Adrenal gland (tissue), 9 donors: ENCODE measurements at regions not wholly inside any gene's neighbourhood (a gene's known extent, or its start where the extent isn't known, plus 50 kb on each side); places are given as distances from the start of the nearest gene placed in this dataset.

Experiments
- DNase-seq, 7 donors: peaks; one replicate each; pipeline ENCODE4 v3.0.0-alpha.2; 2019 to 2020
- H3K27ac ChIP-seq, 5 donors: fragments of 200-600 bp; sonication (generic) in 4 of 5; 1 replicate in 3 of 5; 2 replicates in 2 of 5; pipeline versions ENCODE4 v1.5.1 to v1.8.0; 2016 to 2020; ENCODE audit warnings: mild to moderate bottlenecking in 1 of 5
- H3K27me3 ChIP-seq: fragments of 200-600 bp; 2 replicates; pipeline ENCODE4 v1.8.0; 2021
- H3K36me3 ChIP-seq, 2 donors: fragments of 200-600 bp; replicated peaks in 1 of 2; 1 replicate in 1 of 2; 2 replicates in 1 of 2; pipeline versions ENCODE4 v1.5.1 to v1.8.0; 2018 to 2022
- H3K4me1 ChIP-seq, 2 donors: fragments of 200-600 bp; replicated peaks in 1 of 2; 1 replicate in 1 of 2; 2 replicates in 1 of 2; pipeline versions ENCODE4 v1.5.1 to v1.8.0; 2018 to 2021
- H3K4me3 ChIP-seq, 4 donors: fragments of 200-600 bp; sonication (generic) in 3 of 4; one replicate each; pipeline ENCODE4 v1.5.1; 2016 to 2018
- H3K9me3 ChIP-seq, 3 donors: fragments of 200-600 bp; sonication (generic) in 1 of 3; replicated peaks in 1 of 3; 1 replicate in 2 of 3; 2 replicates in 1 of 3; pipeline versions ENCODE4 v1.5.1 to v1.8.0; 2016 to 2021
- POLR2A ChIP-seq, 2 donors: fragments of 450-650 bp; IDR thresholded peaks; one replicate each; pipeline ENCODE4 v1.6.1; 2017; ENCODE audit warnings: antibody characterized with exemption in 2 of 2, mild to moderate bottlenecking in 2 of 2, moderate library complexity in 1 of 2
- WGBS, 4 donors: extraction: QIAGEN DNeasy Blood & Tissue Kit in 2 of 4; methylation state at CpG; one replicate each; pipeline versions ENCODE4 v1.1.5 to v1.1.7; 2013 to 2017; 5-methylcytosine and 5-hydroxymethylcytosine counted together
- intact Hi-C, 2 donors: fragments of 100-400 bp; cut with DNase I; formaldehyde crosslinking; loops; one replicate each; pipeline versions ENCODE4 v1.14.1 to v1.15.0; 2022 to 2023
- TF ChIP-seq, protein P1 (sequence below), 6 experiments: fragments of 450-650 bp in 4 of 6; fragments of 200-600 bp in 2 of 6; sonication (generic) in 1 of 6; IDR thresholded peaks; 1 replicate in 5 of 6; 2 replicates in 1 of 6; pipeline versions ENCODE4 v1.5.1 to v1.8.0; 2016 to 2021; ENCODE audit warnings: antibody characterized with exemption in 6 of 6, mild to moderate bottlenecking in 2 of 6, moderate library complexity in 1 of 6
- donor health status: healthy with polysubstance abuse.
- donor health status: Bipolar disorder and iron deficiency.
- donor health status: DM: yes; HTN: yes; CAD: no.
- donor health status: DM: no; HTN: no; CAD: no.
- donor health status: DM: no; HTN: no; CAD: no.

DNA sequence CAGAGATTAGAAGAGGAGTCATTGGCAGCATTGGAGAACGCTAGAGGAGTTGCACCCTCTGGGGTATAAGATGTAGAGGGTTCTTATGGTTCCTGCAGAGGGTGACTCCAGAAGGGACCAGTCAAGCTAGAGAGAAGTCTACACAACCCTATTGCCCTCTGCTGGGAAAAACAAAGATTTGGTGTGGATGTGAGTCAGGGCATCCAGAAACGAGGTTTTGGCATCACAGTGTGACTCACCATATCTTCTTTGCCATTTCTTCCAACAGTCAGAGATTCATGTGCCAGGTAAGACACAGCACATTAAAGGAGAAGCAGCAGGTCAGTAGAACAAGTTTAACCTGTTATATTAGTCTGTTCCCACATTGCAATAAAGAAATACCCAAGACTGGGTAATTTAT is 598.8 kb downstream of the MAFB start:
- WGBS, 4 donors = 17 to 65% (median 45%) methylated on average over 2 of the region's 2 CpGs
- DNase-seq = no peak
- Histone ChIP-seq H3K27me3 (no peaks in the 10 kb centered on the region), H3K4me3 (no peak overlapping the region), H3K27ac (no peak overlapping the region), H3K36me3 (no peaks in the 10 kb centered on the region), H3K4me1 (no peaks in the 10 kb centered on the region), H3K9me3 (no peaks in the 10 kb centered on the region)
- intact Hi-C loops = no loop called here
- no peak for TF ChIP-seq POLR2A (IDR thresholded peaks at IDR 0.05)
- TF ChIP-seq, protein P1, sequence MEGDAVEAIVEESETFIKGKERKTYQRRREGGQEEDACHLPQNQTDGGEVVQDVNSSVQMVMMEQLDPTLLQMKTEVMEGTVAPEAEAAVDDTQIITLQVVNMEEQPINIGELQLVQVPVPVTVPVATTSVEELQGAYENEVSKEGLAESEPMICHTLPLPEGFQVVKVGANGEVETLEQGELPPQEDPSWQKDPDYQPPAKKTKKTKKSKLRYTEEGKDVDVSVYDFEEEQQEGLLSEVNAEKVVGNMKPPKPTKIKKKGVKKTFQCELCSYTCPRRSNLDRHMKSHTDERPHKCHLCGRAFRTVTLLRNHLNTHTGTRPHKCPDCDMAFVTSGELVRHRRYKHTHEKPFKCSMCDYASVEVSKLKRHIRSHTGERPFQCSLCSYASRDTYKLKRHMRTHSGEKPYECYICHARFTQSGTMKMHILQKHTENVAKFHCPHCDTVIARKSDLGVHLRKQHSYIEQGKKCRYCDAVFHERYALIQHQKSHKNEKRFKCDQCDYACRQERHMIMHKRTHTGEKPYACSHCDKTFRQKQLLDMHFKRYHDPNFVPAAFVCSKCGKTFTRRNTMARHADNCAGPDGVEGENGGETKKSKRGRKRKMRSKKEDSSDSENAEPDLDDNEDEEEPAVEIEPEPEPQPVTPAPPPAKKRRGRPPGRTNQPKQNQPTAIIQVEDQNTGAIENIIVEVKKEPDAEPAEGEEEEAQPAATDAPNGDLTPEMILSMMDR (IDR thresholded peaks at IDR 0.05) = no peak

DNA sequence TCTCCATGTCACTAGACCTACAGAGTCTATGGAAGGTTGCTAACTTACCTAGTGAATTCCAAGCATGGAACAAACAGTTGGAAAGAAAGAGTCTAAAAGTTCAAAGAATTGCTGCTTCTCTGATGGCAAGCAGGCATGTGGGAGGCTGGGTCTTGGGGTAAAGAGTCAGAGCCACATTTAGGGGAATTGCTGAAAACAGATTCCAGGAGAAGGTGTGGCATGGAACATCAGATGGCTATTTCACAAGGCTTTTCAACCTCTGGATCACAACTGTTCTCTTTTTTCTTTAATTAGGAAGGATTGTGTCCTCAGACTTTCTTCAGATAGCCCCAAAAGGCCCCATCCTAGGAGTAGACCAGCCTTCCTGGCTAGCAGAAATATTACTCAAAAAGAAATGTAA is 601.5 kb downstream of the MAFB start:
- Histone ChIP-seq H3K36me3 (no peaks in the 10 kb centered on the region), H3K4me3 (no peak overlapping the region), H3K27me3 (no peaks in the 10 kb centered on the region), H3K9me3 (no peaks in the 10 kb centered on the region), H3K27ac (no peak overlapping the region), H3K4me1 (no peaks in the 10 kb centered on the region)
- intact Hi-C loops = no loop called here
- DNase-seq = no peak
- TF ChIP-seq, protein P1 (IDR thresholded peaks at IDR 0.05) = no peak

DNA sequence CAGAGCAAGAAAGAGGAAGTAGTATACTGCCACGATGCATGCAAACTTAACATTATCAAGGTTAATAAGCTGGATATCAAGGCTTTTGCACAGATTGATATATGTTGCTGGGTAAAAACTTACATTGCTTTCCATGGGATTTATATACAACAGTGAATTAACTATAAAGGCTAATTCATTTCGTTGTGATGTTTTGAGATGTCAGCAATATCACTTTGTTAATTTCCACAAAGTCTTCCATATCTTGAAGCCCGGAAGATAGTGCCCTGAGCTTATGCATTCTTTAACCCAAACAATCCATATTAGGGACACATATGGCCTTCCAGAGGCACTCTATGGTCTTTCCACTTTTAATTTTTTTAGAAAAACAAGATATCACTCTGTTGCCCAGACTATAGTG is 603.5 kb downstream of the MAFB start:
- 82 to 90% (median 85%) methylated on average over 3 of the region's 3 CpGs for WGBS, 4 donors
- no peaks in the 10 kb centered on the region for H3K27me3 ChIP-seq
- intact Hi-C loops = no loop called here
- TF ChIP-seq, protein P1 (IDR thresholded peaks at IDR 0.05) = no peak
- no peak for TF ChIP-seq POLR2A (IDR thresholded peaks at IDR 0.05)
- H3K36me3 ChIP-seq = no peaks in the 10 kb centered on the region
- H3K27ac ChIP-seq = no peak overlapping the region
- no peaks in the 10 kb centered on the region for H3K4me1 ChIP-seq
- H3K4me3 ChIP-seq = no peak overlapping the region
- no peaks in the 10 kb centered on the region for H3K9me3 ChIP-seq
- no peak for DNase-seq

DNA sequence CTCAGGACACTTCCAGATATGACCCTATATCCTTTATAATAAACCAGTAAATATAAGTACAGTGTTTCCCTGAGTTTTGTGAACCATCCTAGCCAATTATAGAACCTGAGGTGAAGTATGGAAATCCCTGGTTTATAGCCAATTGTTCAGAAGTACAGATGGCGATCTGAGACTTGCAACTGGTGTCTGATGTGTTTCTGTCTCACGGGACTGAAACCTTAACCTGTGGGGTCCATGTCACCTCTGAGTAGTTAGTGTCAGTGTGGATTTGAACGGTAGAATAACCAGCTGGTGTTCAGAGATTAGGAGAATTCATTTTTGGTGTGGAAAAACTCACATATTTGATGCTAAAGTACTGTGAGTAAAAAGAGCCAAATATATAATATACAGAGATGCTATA is 606.6 kb downstream of the MAFB start:
- H3K4me3 ChIP-seq = no peak overlapping the region
- 90 to 96% (median 91%) methylated on average over 3 of the region's 3 CpGs for WGBS, 4 donors
- no peak for TF ChIP-seq POLR2A (IDR thresholded peaks at IDR 0.05)
- TF ChIP-seq, protein P1 (IDR thresholded peaks at IDR 0.05) = no peak

More for the DNA sequence above, 606.6 kb downstream of the MAFB start:
- Histone ChIP-seq H3K27me3 (no peaks in the 10 kb centered on the region), H3K9me3 (no peaks in the 10 kb centered on the region), H3K27ac (no peak overlapping the region), H3K36me3 (no peaks in the 10 kb centered on the region), H3K4me1 (no peaks in the 10 kb centered on the region)
- no peak for DNase-seq
- intact Hi-C loops = no loop called here
